GM18858 (cell line): ENCODE measurements at regions not wholly inside any gene's neighbourhood (a gene's known extent, or its start where the extent isn't known, plus 50 kb on each side); places are given as distances from the start of the nearest gene placed in this dataset.

Experiments used
- ATAC-seq: cut with Tn5 transposase; IDR thresholded peaks from one replicate; pipeline ENCODE4 v1.9.1; 2021; ENCODE audit not compliant: unreplicated experiment

- no peak for ATAC-seq
These were observed 1208.0 kb downstream of the BRD1 start for GRCh38 chr22:48619721-48620120.

GRCh38 chr22:48618326-48618725 is 1209.3 kb downstream of the BRD1 start:
- no peak for ATAC-seq

- no peak for ATAC-seq
These were observed 1211.0 kb downstream of the BRD1 start for GRCh38 chr22:48616656-48617055.

GRCh38 chr22:48615171-48616008 is 1212.3 kb downstream of the BRD1 start:
- ATAC-seq: no peak

- no peak for ATAC-seq
These were observed 1214.0 kb downstream of the BRD1 start for GRCh38 chr22:48613566-48614200.

- no peak for ATAC-seq
These were observed 1215.3 kb downstream of the BRD1 start for GRCh38 chr22:48612077-48612995.

GRCh38 chr22:48609279-48609865 is 1218.3 kb downstream of the BRD1 start:
- no peak for ATAC-seq

GRCh38 chr22:48607901-48608662 is 1219.6 kb downstream of the BRD1 start:
- no peak for ATAC-seq

GRCh38 chr22:48606684-48607307 is 1220.9 kb downstream of the BRD1 start:
- ATAC-seq: no peak

GRCh38 chr22:48605856-48606481 is 1221.7 kb downstream of the BRD1 start:
- ATAC-seq: no peak

- ATAC-seq: no peak
These were observed 1222.5 kb downstream of the BRD1 start for GRCh38 chr22:48605125-48605524.

- ATAC-seq: no peak
These were observed 1223.9 kb downstream of the BRD1 start for GRCh38 chr22:48603621-48604320.

GRCh38 chr22:48602805-48603518 is 1224.7 kb downstream of the BRD1 start:
- ATAC-seq: no peak

- ATAC-seq: no peak
These were observed 1227.0 kb downstream of the BRD1 start for GRCh38 chr22:48600681-48601080.

GRCh38 chr22:48600171-48600570 is 1227.5 kb downstream of the BRD1 start:
- no peak for ATAC-seq

GRCh38 chr22:48599346-48599745 is 1228.3 kb downstream of the BRD1 start:
- no peak for ATAC-seq

GRCh38 chr22:48596111-48596850 is 1231.4 kb downstream of the BRD1 start:
- ATAC-seq: no peak
